ENCODE measurements at regions not wholly inside any gene's neighbourhood (a gene's known extent, or its start where the extent isn't known, plus 50 kb on each side); places are given as distances from the start of the nearest gene placed in this dataset.

DNA sequence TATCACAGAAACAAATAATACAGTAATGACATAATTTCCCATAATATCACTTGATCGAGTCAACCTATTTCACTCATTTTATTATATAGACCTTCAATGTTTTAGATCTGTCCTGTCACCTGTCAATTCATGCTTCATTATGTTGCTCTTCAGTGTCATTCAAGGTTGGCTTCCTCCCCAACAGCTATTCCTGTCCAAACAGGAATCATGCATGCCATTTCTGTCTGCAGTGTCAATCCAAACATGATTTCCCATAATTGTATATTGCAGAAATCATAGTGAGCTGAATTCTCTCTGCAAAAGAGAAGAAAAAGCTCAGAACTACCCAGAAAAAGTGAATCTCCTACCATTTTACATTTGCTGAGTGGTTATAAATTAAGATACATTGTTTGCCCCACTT is 628.6 kb downstream of the NR4A2 start:
- TF ChIP-seq POLR2A (IDR thresholded peaks at IDR 0.05) (no peak), EP300 (IDR thresholded peaks at IDR 0.05) (no peak), POLR2AphosphoS5 (IDR thresholded peaks at IDR 0.05) (no peak)
- TF ChIP-seq, protein P1, sequence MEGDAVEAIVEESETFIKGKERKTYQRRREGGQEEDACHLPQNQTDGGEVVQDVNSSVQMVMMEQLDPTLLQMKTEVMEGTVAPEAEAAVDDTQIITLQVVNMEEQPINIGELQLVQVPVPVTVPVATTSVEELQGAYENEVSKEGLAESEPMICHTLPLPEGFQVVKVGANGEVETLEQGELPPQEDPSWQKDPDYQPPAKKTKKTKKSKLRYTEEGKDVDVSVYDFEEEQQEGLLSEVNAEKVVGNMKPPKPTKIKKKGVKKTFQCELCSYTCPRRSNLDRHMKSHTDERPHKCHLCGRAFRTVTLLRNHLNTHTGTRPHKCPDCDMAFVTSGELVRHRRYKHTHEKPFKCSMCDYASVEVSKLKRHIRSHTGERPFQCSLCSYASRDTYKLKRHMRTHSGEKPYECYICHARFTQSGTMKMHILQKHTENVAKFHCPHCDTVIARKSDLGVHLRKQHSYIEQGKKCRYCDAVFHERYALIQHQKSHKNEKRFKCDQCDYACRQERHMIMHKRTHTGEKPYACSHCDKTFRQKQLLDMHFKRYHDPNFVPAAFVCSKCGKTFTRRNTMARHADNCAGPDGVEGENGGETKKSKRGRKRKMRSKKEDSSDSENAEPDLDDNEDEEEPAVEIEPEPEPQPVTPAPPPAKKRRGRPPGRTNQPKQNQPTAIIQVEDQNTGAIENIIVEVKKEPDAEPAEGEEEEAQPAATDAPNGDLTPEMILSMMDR (IDR thresholded peaks at IDR 0.05): no peak
- Histone ChIP-seq H3K4me3 (no peak overlapping the region), H3K9me3 (no peaks in the 10 kb centered on the region), H3K36me3 (no peaks in the 10 kb centered on the region), H3K27me3 (no peaks in the 10 kb centered on the region), H3K27ac (no peak overlapping the region), H3K4me1 (no peaks in the 10 kb centered on the region)
- 100% methylated on average over 1 of the region's 1 CpG for WGBS, 2 donors (ENCODE audit: low coverage in 1 of 2)
- no peak for ATAC-seq

DNA sequence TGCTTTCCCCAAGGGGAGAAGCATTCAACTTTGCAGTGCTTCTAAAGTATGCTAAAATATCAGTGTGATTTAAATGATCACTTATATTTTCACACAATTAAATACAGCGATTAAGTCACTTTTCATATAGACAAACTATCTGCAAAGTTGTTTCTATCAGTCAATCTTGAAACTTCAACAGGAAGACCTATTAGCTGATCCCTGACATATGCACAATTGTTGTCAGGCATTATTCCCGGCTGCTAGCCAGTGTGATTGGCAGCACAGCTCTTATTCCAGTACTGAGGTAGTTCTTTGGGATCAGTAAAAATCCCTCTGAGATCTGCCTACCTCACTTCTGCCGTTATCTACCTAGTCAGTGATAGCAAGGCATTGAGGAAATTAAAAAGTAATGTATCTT is 629.5 kb downstream of the NR4A2 start:
- Histone ChIP-seq H3K4me3 (no peak overlapping the region), H3K4me1 (no peaks in the 10 kb centered on the region), H3K27me3 (no peaks in the 10 kb centered on the region), H3K9me3 (no peaks in the 10 kb centered on the region), H3K36me3 (no peaks in the 10 kb centered on the region), H3K27ac (no peak overlapping the region)
- 62 to 76% methylated on average over 3 of the region's 3 CpGs for WGBS, 2 donors (ENCODE audit: low coverage in 1 of 2)
- TF ChIP-seq POLR2AphosphoS5 (IDR thresholded peaks at IDR 0.05): no peak
- no peak for TF ChIP-seq POLR2A (IDR thresholded peaks at IDR 0.05)
- no peak for TF ChIP-seq EP300 (IDR thresholded peaks at IDR 0.05)
- TF ChIP-seq, protein P1 (IDR thresholded peaks at IDR 0.05): no peak
- no peak for ATAC-seq

DNA sequence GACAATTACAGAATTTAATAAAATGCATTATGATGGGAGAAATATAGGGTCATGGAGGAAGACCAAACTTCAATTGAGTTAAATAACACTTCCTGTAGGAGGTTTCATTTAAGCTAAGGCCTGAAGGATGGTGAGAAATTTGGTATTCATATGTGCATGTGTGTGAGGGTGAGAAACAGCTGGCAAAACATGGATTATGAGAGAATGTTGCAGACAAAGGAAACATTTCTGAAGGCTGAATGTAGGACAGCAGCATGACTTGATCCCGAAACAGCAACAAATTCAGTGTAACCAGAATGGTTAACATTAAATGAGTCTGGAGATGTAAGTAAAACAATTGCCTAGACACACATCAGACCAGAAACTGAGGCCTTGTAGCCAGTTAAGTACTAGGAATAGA is 630.8 kb downstream of the NR4A2 start:
- no peaks in the 10 kb centered on the region for H3K9me3 ChIP-seq
- TF ChIP-seq POLR2AphosphoS5 (IDR thresholded peaks at IDR 0.05) (no peak), POLR2A (IDR thresholded peaks at IDR 0.05) (no peak), EP300 (IDR thresholded peaks at IDR 0.05) (no peak)
- TF ChIP-seq, protein P1 (IDR thresholded peaks at IDR 0.05): no peak
- H3K27me3 ChIP-seq: no peaks in the 10 kb centered on the region
- H3K27ac ChIP-seq: no peak overlapping the region
- 69 to 70% methylated on average over 1 of the region's 1 CpG for WGBS, 2 donors (ENCODE audit: low coverage in 1 of 2)
- H3K4me1 ChIP-seq: no peaks in the 10 kb centered on the region
- no peak for ATAC-seq
- H3K4me3 ChIP-seq: no peak overlapping the region
- no peaks in the 10 kb centered on the region for H3K36me3 ChIP-seq

DNA sequence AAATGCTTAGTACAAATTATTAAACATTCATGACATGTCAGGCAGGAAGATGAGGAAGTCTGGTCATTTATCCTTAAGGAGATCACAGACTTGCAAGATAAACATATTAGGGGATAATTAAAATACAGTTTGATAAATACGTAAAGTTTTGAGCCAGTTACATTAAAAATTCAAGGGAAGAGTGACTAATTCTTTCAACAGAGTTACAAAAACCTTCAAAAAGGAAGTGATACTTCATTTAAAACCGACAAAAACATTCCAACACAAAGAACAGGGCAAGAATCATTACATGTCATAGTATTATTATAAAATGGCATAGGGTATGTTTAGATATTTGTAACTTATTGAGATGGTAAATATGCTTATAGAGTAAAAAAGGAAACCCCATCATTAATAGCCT is 636.0 kb downstream of the NR4A2 start:
- H3K9me3 ChIP-seq: no peaks in the 10 kb centered on the region
- ATAC-seq: no peak
- TF ChIP-seq POLR2AphosphoS5 (IDR thresholded peaks at IDR 0.05) (no peak), POLR2A (IDR thresholded peaks at IDR 0.05) (no peak), EP300 (IDR thresholded peaks at IDR 0.05) (no peak)
- TF ChIP-seq, protein P1 (IDR thresholded peaks at IDR 0.05): no peak
- no peaks in the 10 kb centered on the region for H3K36me3 ChIP-seq
- H3K4me1 ChIP-seq: no peaks in the 10 kb centered on the region
- no peak overlapping the region for H3K4me3 ChIP-seq
- WGBS, 2 donors (ENCODE audit: low coverage in 1 of 2): 67 to 77% methylated on average over 2 of the region's 2 CpGs
- H3K27me3 ChIP-seq: no peaks in the 10 kb centered on the region
- H3K27ac ChIP-seq: no peak overlapping the region

DNA sequence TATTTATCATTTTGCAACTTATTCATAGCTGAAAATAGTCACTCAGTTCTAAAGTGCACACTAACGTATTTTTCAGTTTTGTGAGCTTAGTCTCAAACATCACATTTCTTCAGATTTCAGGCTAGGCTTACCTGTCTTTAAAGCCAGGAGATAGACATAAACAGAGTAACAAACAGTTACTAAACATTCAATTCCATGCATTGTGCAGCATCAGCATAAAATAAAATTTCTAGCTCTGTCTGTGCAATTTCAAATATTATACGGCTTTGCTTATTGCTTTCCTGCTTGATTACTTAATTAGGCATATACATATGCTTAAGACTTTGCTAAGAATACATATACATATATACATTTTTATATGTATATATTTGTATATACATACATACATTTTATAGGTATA is 637.0 kb downstream of the NR4A2 start:
- no peak for ATAC-seq
- Histone ChIP-seq H3K9me3 (no peaks in the 10 kb centered on the region), H3K4me3 (no peak overlapping the region), H3K4me1 (no peaks in the 10 kb centered on the region), H3K36me3 (no peaks in the 10 kb centered on the region), H3K27ac (no peak overlapping the region), H3K27me3 (no peaks in the 10 kb centered on the region)
- TF ChIP-seq EP300 (IDR thresholded peaks at IDR 0.05): no peak
- 76 to 95% methylated on average over 2 of the region's 2 CpGs for WGBS, 2 donors (ENCODE audit: low coverage in 1 of 2)

DNA sequence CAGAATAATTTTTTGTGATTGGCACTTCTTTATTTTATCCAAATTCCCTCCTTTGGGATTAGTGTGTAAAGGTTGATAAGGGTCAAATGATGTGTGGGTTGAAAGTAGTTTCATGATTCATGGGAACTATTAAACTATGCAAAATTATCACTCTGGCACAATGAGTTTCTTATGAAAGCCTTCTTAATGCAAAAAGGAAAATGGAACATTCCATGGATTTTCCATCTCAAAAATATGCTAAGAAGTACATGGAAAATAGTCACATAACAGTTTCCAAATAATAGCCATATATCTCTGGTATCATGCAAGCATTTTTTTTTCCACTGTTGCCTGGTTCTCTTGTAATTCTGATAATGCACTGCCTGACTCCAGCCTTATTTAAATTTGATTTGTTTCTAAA is 639.7 kb downstream of the NR4A2 start:
- Histone ChIP-seq H3K27me3 (no peaks in the 10 kb centered on the region), H3K36me3 (no peaks in the 10 kb centered on the region), H3K9me3 (no peaks in the 10 kb centered on the region), H3K4me1 (no peaks in the 10 kb centered on the region), H3K4me3 (no peak overlapping the region), H3K27ac (no peak overlapping the region)
- TF ChIP-seq, protein P1 (IDR thresholded peaks at IDR 0.05): no peak
- ATAC-seq: no peak

Data from gastroesophageal sphincter (tissue), 4 donors.